ENCODE measurements at regions not wholly inside any gene's neighbourhood (a gene's known extent, or its start where the extent isn't known, plus 50 kb on each side); places are given as distances from the start of the nearest gene placed in this dataset.

GRCh38 chr9:113756476-113757192 lies 119.5 kb upstream of the ZNF618 start:
- DNase-seq (no peak), ATAC-seq (no peak)
- Histone ChIP-seq H3K27me3 (peaks cover 0 to 22% (median 6%) of the 10 kb centered on the region in 9 donors), H3K27ac (no peak overlapping the region), H3K9me3 (peaks cover 0 to 18% (median 0%) of the 10 kb centered on the region in 12 donors), H3K4me1 (no peaks in the 10 kb centered on the region), H3K36me3 (no peaks in the 10 kb centered on the region), H3K4me3 (no peak overlapping the region)
- TF ChIP-seq, protein P1, sequence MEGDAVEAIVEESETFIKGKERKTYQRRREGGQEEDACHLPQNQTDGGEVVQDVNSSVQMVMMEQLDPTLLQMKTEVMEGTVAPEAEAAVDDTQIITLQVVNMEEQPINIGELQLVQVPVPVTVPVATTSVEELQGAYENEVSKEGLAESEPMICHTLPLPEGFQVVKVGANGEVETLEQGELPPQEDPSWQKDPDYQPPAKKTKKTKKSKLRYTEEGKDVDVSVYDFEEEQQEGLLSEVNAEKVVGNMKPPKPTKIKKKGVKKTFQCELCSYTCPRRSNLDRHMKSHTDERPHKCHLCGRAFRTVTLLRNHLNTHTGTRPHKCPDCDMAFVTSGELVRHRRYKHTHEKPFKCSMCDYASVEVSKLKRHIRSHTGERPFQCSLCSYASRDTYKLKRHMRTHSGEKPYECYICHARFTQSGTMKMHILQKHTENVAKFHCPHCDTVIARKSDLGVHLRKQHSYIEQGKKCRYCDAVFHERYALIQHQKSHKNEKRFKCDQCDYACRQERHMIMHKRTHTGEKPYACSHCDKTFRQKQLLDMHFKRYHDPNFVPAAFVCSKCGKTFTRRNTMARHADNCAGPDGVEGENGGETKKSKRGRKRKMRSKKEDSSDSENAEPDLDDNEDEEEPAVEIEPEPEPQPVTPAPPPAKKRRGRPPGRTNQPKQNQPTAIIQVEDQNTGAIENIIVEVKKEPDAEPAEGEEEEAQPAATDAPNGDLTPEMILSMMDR (IDR thresholded peaks at IDR 0.05), result no peak
- no peak for TF ChIP-seq POLR2A (IDR thresholded peaks at IDR 0.05)
- 94 to 99% (median 96%) methylated on average over 3 of the region's 3 CpGs for WGBS, 4 donors
- intact Hi-C loops (cut with DNase I), result no loop called here

- no peak overlapping the region for H3K4me3 ChIP-seq
- intact Hi-C loops (cut with DNase I), result no loop called here
Observed at GRCh38 chr9:113763429-113763828, 112.7 kb upstream of the ZNF618 start.

DNA sequence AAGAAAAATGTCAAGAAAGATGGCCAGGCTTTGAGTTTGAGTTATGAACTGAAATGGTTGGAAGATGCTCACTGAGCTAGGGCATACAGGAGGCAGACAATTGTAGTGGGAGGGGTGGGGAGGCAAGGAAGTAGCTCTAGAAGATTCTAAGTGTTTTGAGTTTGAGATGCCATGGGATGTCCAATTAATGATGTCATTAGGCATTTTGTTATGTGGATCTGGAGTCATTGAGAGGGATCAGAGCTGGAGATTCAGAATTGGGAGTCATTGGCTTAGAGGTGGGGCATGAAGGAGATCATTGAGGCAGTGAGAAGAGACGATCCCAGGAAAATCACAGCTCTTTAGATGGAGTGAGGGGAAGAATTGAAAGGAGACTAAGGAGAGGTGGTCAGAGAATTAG lies 111.5 kb upstream of the ZNF618 start:
- no peak for ATAC-seq
- Histone ChIP-seq H3K4me1 (no peaks in the 10 kb centered on the region), H3K27me3 (no peaks in the 10 kb centered on the region), H3K27ac (no peak overlapping the region), H3K9me3 (peaks cover 0 to 13% (median 0%) of the 10 kb centered on the region in 12 donors), H3K36me3 (no peaks in the 10 kb centered on the region), H3K4me3 (no peak overlapping the region)
- intact Hi-C loops (cut with DNase I), result no loop called here
- DNase-seq, result no peak
- 84 to 94% (median 90%) methylated on average over 1 of the region's 1 CpG for WGBS, 4 donors
- TF ChIP-seq POLR2A (IDR thresholded peaks at IDR 0.05), result no peak
- TF ChIP-seq, protein P1 (IDR thresholded peaks at IDR 0.05), result no peak

More at GRCh38 chr9:113763429-113763828, 112.7 kb upstream of the ZNF618 start:
- ATAC-seq (no peak), DNase-seq (no peak)
- Histone ChIP-seq H3K27ac (no peak overlapping the region), H3K36me3 (no peaks in the 10 kb centered on the region), H3K9me3 (peaks cover 0 to 18% (median 0%) of the 10 kb centered on the region in 12 donors), H3K27me3 (no peaks in the 10 kb centered on the region), H3K4me1 (no peaks in the 10 kb centered on the region)
- no peak for TF ChIP-seq POLR2A (IDR thresholded peaks at IDR 0.05)
- TF ChIP-seq, protein P1 (IDR thresholded peaks at IDR 0.05), result no peak

DNA sequence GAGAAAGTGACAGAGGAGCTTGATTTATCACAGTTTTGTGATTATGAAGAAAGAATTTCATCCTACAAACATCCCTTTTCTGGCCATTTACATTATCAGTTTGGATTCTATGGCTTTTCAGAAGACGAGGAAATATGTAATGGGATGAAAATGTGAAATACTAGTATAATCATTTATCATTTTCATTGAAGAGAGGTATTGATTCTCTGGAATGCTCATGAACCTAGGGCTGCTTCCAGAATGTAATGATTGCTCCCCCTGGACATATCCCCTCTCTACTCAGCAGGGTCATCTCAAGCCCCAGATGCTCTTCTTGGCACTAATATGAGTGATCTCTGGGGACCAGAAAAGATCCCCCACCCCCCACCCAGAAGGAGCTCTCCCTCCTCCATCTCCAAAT lies 106.7 kb upstream of the ZNF618 start:
- no peak for TF ChIP-seq POLR2A (IDR thresholded peaks at IDR 0.05)
- TF ChIP-seq, protein P1 (IDR thresholded peaks at IDR 0.05), result no peak
- no peak for ATAC-seq
- no peak overlapping the region for H3K27ac ChIP-seq

More for the DNA sequence above, 106.7 kb upstream of the ZNF618 start:
- Histone ChIP-seq H3K36me3 (no peaks in the 10 kb centered on the region), H3K4me3 (no peak overlapping the region), H3K4me1 (peaks cover 0 to 16% (median 6%) of the 10 kb centered on the region in 12 donors), H3K27me3 (no peaks in the 10 kb centered on the region), H3K9me3 (no peaks in the 10 kb centered on the region)
- WGBS, 4 donors, result 66 to 78% (median 71%) methylated on average over 1 of the region's 1 CpG
- DNase-seq, result no peak
- intact Hi-C loops (cut with DNase I), result no loop called here
